HG03457 (cell line): ENCODE measurements at regions not wholly inside any gene's neighbourhood (a gene's known extent, or its start where the extent isn't known, plus 50 kb on each side); places are given as distances from the start of the nearest gene placed in this dataset.
"Not testable (repeated sequence)": the region's sequence is repeated elsewhere in the genome, so short reads cannot be mapped to it uniquely, and the experiment has no call there.

ENCODE experiments used
- ATAC-seq: cut with Tn5 transposase; IDR thresholded peaks from one replicate; pipeline ENCODE4 v1.9.1; 2021; ENCODE audit warnings: moderate number of reproducible peaks; ENCODE audit not compliant: unreplicated experiment

GRCh38 chr2:226115102-226115831 lies 684.4 kb downstream of the IRS1 start:
- ATAC-seq: no peak

- ATAC-seq: no peak
Observed at GRCh38 chr2:226114436-226114835, 685.2 kb downstream of the IRS1 start.

GRCh38 chr2:226098861-226099745 lies 699.6 kb downstream of the NYAP2 start:
- ATAC-seq: no peak

- ATAC-seq: no peak
Observed at GRCh38 chr2:226095058-226095457, 695.5 kb downstream of the NYAP2 start.

GRCh38 chr2:226093364-226093763 lies 693.9 kb downstream of the NYAP2 start:
- no peak for ATAC-seq

- ATAC-seq: no peak
Observed at GRCh38 chr2:226088366-226088674, 688.8 kb downstream of the NYAP2 start.

- no peak for ATAC-seq
Observed at GRCh38 chr2:226087505-226088365, 688.2 kb downstream of the NYAP2 start.

- ATAC-seq: no peak
Observed at GRCh38 chr2:226087051-226087450, 687.5 kb downstream of the NYAP2 start.

GRCh38 chr2:226086190-226086589 lies 686.7 kb downstream of the NYAP2 start:
- no peak for ATAC-seq

- not testable (repeated sequence) for ATAC-seq
Observed at GRCh38 chr2:226085425-226085824, 685.9 kb downstream of the NYAP2 start.

- ATAC-seq: no peak
Observed at GRCh38 chr2:226080334-226080733, 680.8 kb downstream of the NYAP2 start.

- no peak for ATAC-seq
Observed at GRCh38 chr2:226079671-226080181, 680.2 kb downstream of the NYAP2 start.

GRCh38 chr2:226079196-226079595 lies 679.7 kb downstream of the NYAP2 start:
- ATAC-seq: no peak

- no peak for ATAC-seq
Observed at GRCh38 chr2:226078666-226079065, 679.2 kb downstream of the NYAP2 start.

- no peak for ATAC-seq
Observed at GRCh38 chr2:226077841-226078240, 678.3 kb downstream of the NYAP2 start.

GRCh38 chr2:226077031-226077430 lies 677.5 kb downstream of the NYAP2 start:
- no peak for ATAC-seq

GRCh38 chr2:226076529-226076928 lies 677.0 kb downstream of the NYAP2 start:
- ATAC-seq: no peak

- ATAC-seq: no peak
Observed at GRCh38 chr2:226074391-226074790, 674.9 kb downstream of the NYAP2 start.

GRCh38 chr2:226073496-226074160 lies 674.1 kb downstream of the NYAP2 start:
- ATAC-seq: no peak

GRCh38 chr2:226066873-226067272 lies 667.4 kb downstream of the NYAP2 start:
- no peak for ATAC-seq

GRCh38 chr2:226066391-226066790 lies 666.9 kb downstream of the NYAP2 start:
- ATAC-seq: no peak
